ENCODE measurements at regions not wholly inside any gene's neighbourhood (a gene's known extent, or its start where the extent isn't known, plus 50 kb on each side); places are given as distances from the start of the nearest gene placed in this dataset.

DNA sequence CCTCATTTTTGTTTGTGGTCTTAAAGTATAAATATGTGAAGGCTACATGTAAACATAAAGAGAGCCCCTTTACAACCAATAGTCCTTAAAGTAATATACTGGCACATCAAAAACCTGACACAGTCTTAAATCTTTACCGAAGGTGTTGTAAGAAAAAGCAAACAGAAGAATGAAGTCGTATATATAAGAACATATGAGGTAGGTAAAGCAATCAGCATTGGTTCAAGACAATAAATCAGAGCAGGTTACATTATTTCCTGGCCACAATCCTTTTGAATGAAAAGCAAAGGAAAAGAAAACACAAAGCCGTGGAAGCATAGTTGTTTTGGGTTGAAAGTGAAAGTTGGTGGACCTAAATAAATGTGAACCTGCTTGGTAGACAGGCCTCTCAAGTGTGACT is 183.7 kb upstream of the STXBP6 start:
- DNase-seq (no peak), ATAC-seq (no peak)
- Histone ChIP-seq H3K9ac (ENCODE audit: low read length) (no peak overlapping the region), H3K4me3 (ENCODE audit: low read length) (no peak overlapping the region), H3K27me3 (ENCODE audit: low read length) (no peaks in the 10 kb centered on the region), H3K9me3 (ENCODE audit: low read length) (no peaks in the 10 kb centered on the region; the same call in 1 of the 2 replicates), H3K9me2 (replicated peaks; ENCODE audit: low read length) (no peaks in the 10 kb centered on the region), H3K4me2 (ENCODE audit: low read length) (no peak overlapping the region), H3K79me2 (ENCODE audit: low read length) (no peaks in the 10 kb centered on the region), H2AFZ (ENCODE audit: low read length) (no peak overlapping the region), H3K4me1 (ENCODE audit: insufficient read depth, low read length) (no peaks in the 10 kb centered on the region), H3K36me3 (ENCODE audit: low read depth, low read length) (no peaks in the 10 kb centered on the region), H4K20me1 (ENCODE audit: low read length) (no peaks in the 10 kb centered on the region), H3F3A (ENCODE audit: low read length, unreplicated experiment) (no peaks in the 10 kb centered on the region), H3K27ac (ENCODE audit: low read length) (no peak overlapping the region)
- intact Hi-C loops (cut with micrococcal nuclease), result no loop called here
- BruUV-seq (replicated peaks), result no TSS peak
- CTCF ChIA-PET, result no interaction called here
- TF ChIP-seq EZH2phosphoT487 (IDR thresholded peaks at IDR 0.05; ENCODE audit: borderline replicate concordance, low read length) (no peak), EZH2 (IDR thresholded peaks at IDR 0.05; ENCODE audit: low read length, unreplicated experiment) (no peak)
- TF ChIP-seq, protein P1, sequence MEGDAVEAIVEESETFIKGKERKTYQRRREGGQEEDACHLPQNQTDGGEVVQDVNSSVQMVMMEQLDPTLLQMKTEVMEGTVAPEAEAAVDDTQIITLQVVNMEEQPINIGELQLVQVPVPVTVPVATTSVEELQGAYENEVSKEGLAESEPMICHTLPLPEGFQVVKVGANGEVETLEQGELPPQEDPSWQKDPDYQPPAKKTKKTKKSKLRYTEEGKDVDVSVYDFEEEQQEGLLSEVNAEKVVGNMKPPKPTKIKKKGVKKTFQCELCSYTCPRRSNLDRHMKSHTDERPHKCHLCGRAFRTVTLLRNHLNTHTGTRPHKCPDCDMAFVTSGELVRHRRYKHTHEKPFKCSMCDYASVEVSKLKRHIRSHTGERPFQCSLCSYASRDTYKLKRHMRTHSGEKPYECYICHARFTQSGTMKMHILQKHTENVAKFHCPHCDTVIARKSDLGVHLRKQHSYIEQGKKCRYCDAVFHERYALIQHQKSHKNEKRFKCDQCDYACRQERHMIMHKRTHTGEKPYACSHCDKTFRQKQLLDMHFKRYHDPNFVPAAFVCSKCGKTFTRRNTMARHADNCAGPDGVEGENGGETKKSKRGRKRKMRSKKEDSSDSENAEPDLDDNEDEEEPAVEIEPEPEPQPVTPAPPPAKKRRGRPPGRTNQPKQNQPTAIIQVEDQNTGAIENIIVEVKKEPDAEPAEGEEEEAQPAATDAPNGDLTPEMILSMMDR (conservative IDR thresholded peaks at IDR 0.05; ENCODE audit: low read depth, low read length), result no peak
- POLR2A ChIA-PET (ENCODE audit: unreplicated experiment), result no interaction called here

DNA sequence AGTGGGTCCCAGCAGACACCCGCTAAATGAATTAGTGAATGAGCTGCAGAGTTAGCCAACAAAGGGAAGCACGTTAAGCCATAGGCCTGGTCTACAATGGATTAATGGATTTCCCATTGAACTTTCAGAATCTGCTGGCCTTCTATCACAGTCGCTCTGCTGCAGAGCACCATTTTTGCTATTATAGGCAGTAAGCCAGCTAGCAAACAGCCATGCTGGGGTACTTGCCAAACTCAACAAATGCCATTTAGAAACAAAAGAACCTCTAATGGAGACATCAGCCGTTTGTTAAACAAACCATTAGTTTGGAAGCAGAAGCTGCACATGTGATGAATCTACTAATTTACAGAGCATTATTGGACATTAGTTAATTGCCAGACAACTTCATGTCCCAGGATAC is 181.1 kb upstream of the STXBP6 start:
- H3K4me1 ChIP-seq (ENCODE audit: insufficient read depth, low read length), result no peaks in the 10 kb centered on the region
- no peaks in the 10 kb centered on the region for H3K27me3 ChIP-seq (ENCODE audit: low read length)
- no peaks in the 10 kb centered on the region for H4K20me1 ChIP-seq (ENCODE audit: low read length)
- H3K79me2 ChIP-seq (ENCODE audit: low read length), result no peaks in the 10 kb centered on the region
- TF ChIP-seq, protein P1 (conservative IDR thresholded peaks at IDR 0.05; ENCODE audit: low read depth, low read length), result no peak
- TF ChIP-seq EZH2 (IDR thresholded peaks at IDR 0.05; ENCODE audit: low read length, unreplicated experiment), result no peak
- TF ChIP-seq EZH2phosphoT487 (IDR thresholded peaks at IDR 0.05; ENCODE audit: borderline replicate concordance, low read length), result no peak
- H3F3A ChIP-seq (ENCODE audit: low read length, unreplicated experiment), result no peaks in the 10 kb centered on the region
- no peak overlapping the region for H3K4me2 ChIP-seq (ENCODE audit: low read length)
- intact Hi-C loops (cut with micrococcal nuclease), result no loop called here
- DNase-seq, result no peak
- no TSS peak for BruUV-seq (replicated peaks)
- ATAC-seq, result no peak
- H3K36me3 ChIP-seq (ENCODE audit: low read depth, low read length), result no peaks in the 10 kb centered on the region
- no peak overlapping the region for H3K27ac ChIP-seq (ENCODE audit: low read length)
- no peak overlapping the region for H2AFZ ChIP-seq (ENCODE audit: low read length)
- H3K9me2 ChIP-seq (replicated peaks; ENCODE audit: low read length), result no peaks in the 10 kb centered on the region
- peaks cover 6% of the 10 kb centered on the region; the same call in 1 of the 2 replicates for H3K9me3 ChIP-seq (ENCODE audit: low read length)
- no peak overlapping the region for H3K9ac ChIP-seq (ENCODE audit: low read length)
- ChIA-PET CTCF (no interaction called here), POLR2A (ENCODE audit: unreplicated experiment) (no interaction called here)
- no peak overlapping the region for H3K4me3 ChIP-seq (ENCODE audit: low read length)

DNA sequence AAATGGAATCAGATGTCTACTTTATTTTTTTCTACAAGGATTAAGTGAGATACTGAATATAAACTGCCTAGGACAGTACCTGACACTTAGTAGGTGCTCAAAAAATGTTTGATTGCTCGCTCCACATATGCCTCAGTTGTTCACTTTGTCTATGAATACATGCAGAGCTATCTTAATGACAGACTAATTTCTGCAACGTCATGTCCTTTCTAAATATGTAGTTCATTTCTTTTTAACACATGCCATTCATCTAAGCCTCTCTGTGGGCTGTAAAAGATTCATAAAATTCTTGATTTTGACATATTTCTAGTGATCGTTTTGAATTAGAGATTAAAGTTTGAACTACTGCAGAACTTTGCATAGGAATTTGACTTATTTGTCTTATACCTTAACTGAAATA is 176.3 kb upstream of the STXBP6 start:
- no peaks in the 10 kb centered on the region for H3K79me2 ChIP-seq (ENCODE audit: low read length)
- H3K9me3 ChIP-seq (ENCODE audit: low read length), result peaks cover 13% of the 10 kb centered on the region; the same call in 1 of the 2 replicates
- no peak overlapping the region for H3K9ac ChIP-seq (ENCODE audit: low read length)
- no TSS peak for BruUV-seq (replicated peaks)
- no peak overlapping the region for H3K4me2 ChIP-seq (ENCODE audit: low read length)
- ATAC-seq (no peak), DNase-seq (no peak)
- no peaks in the 10 kb centered on the region for H3K4me1 ChIP-seq (ENCODE audit: insufficient read depth, low read length)
- ChIA-PET CTCF (no interaction called here), POLR2A (ENCODE audit: unreplicated experiment) (no interaction called here)
- no peak overlapping the region for H3K4me3 ChIP-seq (ENCODE audit: low read length)
- no peaks in the 10 kb centered on the region for H3K9me2 ChIP-seq (replicated peaks; ENCODE audit: low read length)
- H3F3A ChIP-seq (ENCODE audit: low read length, unreplicated experiment), result no peaks in the 10 kb centered on the region
- H2AFZ ChIP-seq (ENCODE audit: low read length), result no peak overlapping the region
- no peaks in the 10 kb centered on the region for H3K27me3 ChIP-seq (ENCODE audit: low read length)
- no peaks in the 10 kb centered on the region for H4K20me1 ChIP-seq (ENCODE audit: low read length)
- TF ChIP-seq, protein P1 (conservative IDR thresholded peaks at IDR 0.05; ENCODE audit: low read depth, low read length), result no peak
- TF ChIP-seq EZH2phosphoT487 (IDR thresholded peaks at IDR 0.05; ENCODE audit: borderline replicate concordance, low read length) (no peak), EZH2 (IDR thresholded peaks at IDR 0.05; ENCODE audit: low read length, unreplicated experiment) (no peak)
- H3K36me3 ChIP-seq (ENCODE audit: low read depth, low read length), result no peaks in the 10 kb centered on the region
- intact Hi-C loops (cut with micrococcal nuclease), result no loop called here
- no peak overlapping the region for H3K27ac ChIP-seq (ENCODE audit: low read length)

Data from PC-3 (cell line).